GM12878 (cell line): ENCODE measurements at regions not wholly inside any gene's neighbourhood (a gene's known extent, or its start where the extent isn't known, plus 50 kb on each side); places are given as distances from the start of the nearest gene placed in this dataset.
A peak's percentile ranks its signal among the peaks of the same experiment; 100 is the strongest.

ENCODE experiments used
- ATAC-seq: fragments of 200-7000 bp; cut with Tn5 transposase; 3 replicates; pipeline ENCODE4 v1.9.1; 2020; ENCODE audit warnings: mild to moderate bottlenecking, moderate library complexity
- BruUV-seq: library from RNA; stranded (reverse); fragments of 400-500 nt; replicated peaks from 2 replicates; lab custom pipeline; 2021; lab: Mats Ljungman, UMichigan
- CTCF ChIA-PET: fragments of 300-600 bp; sonication (Branson Sonifier 250); formaldehyde crosslinking; extraction: SDS; loops from one replicate; lab custom pipeline; 2021; ENCODE audit warnings: inconsistent platforms; lab: Yijun Ruan, JAX
- POLR2A ChIA-PET: fragments of 350-600 bp; formaldehyde crosslinking; extraction: SDS; loops from one replicate; lab custom pipeline; 2021; ENCODE audit warnings: inconsistent platforms; lab: Charles Lee
- RAD21 ChIA-PET: fragments of 300-600 bp; sonication (Branson Sonifier 250); formaldehyde crosslinking; loops from one replicate; lab custom pipeline; 2023; ENCODE audit warnings: antibody characterized with exemption; ENCODE audit not compliant: unreplicated experiment; lab: Charles Lee
- SMC1A ChIA-PET: fragments of 300-600 bp; sonication (Branson Sonifier 250); formaldehyde crosslinking; loops from one replicate; lab custom pipeline; 2023; ENCODE audit not compliant: unreplicated experiment, uncharacterized antibody; lab: Charles Lee
- DNase-seq: peaks from one replicate; pipeline ENCODE4 v3.0.0-alpha.2; 2011; ENCODE audit warnings: low read depth, low spot score
- FAIRE-seq: peaks from 3 replicates; lab custom pipeline; 2011; peaks lifted over from hg19 to GRCh38; lab: Jason Lieb, UNC
- H2AFZ ChIP-seq: 2 replicates; pipeline ENCODE4 v1.6.0; 2011; ENCODE audit warnings: low read depth, low read length, control low read depth; ENCODE audit not compliant: control insufficient read depth
- H3K27ac ChIP-seq: 2 replicates; pipeline ENCODE4 v1.5.1; 2011; ENCODE audit warnings: control low read depth; ENCODE audit not compliant: control insufficient read depth, insufficient read depth
- H3K27me3 ChIP-seq, 2 experiments: replicated peaks in 1 of 2; 2 replicates each; pipeline versions ENCODE4 v1.6.0 to v1.6.1; 2011; ENCODE audit warnings: low read length in 1 of 2; ENCODE audit not compliant: control insufficient read depth in 2 of 2, insufficient read depth in 2 of 2
- H3K36me3 ChIP-seq, 2 experiments: 2 replicates each; pipeline ENCODE4 v1.5.1; 2011; ENCODE audit warnings: low read length in 1 of 2; ENCODE audit not compliant: control insufficient read depth in 2 of 2, insufficient read depth in 2 of 2
- H3K4me1 ChIP-seq: 2 replicates; pipeline ENCODE4 v1.6.1; 2011; ENCODE audit warnings: mild to moderate bottlenecking, low read length, moderate library complexity, mixed read lengths; ENCODE audit not compliant: control insufficient read depth, insufficient read depth
- H3K4me2 ChIP-seq: 2 replicates; pipeline ENCODE4 v1.6.0; 2011; ENCODE audit warnings: control low read depth; ENCODE audit not compliant: control insufficient read depth, insufficient read depth
- H3K4me3 ChIP-seq: fragments of 200-600 bp; sonication (generic); 2 replicates; pipeline ENCODE4 v1.5.1; 2016
- H3K79me2 ChIP-seq: 2 replicates; pipeline ENCODE4 v1.6.0; 2011; ENCODE audit warnings: low read length; ENCODE audit not compliant: control insufficient read depth, insufficient read depth
- H3K9ac ChIP-seq: 2 replicates; pipeline ENCODE4 v1.8.0; 2011; ENCODE audit warnings: low read length, control low read depth, mixed read lengths; ENCODE audit not compliant: control insufficient read depth, insufficient read depth
- H3K9me3 ChIP-seq: replicated peaks from 3 replicates; pipeline ENCODE4 v1.5.1; 2011; ENCODE audit warnings: mild to moderate bottlenecking, low read length; ENCODE audit not compliant: control insufficient read depth, insufficient read depth
- H4K20me1 ChIP-seq: 2 replicates; pipeline ENCODE4 v1.6.0; 2011; ENCODE audit not compliant: control insufficient read depth, insufficient read depth
- BRCA1 ChIP-seq: IDR thresholded peaks from 2 replicates; pipeline ENCODE4 v1.6.1; 2011; ENCODE audit warnings: low read depth, low read length, improper control_type of control experiment
- CBFB ChIP-seq: IDR thresholded peaks from 2 replicates; pipeline ENCODE4 v1.6.1; 2016; ENCODE audit warnings: antibody characterized with exemption, low read depth
- CHD4 ChIP-seq: fragments of 200-600 bp; sonication (generic); IDR thresholded peaks from 2 replicates; pipeline ENCODE4 v1.6.1; 2016; ENCODE audit warnings: mild to moderate bottlenecking
- CREB1 ChIP-seq: IDR thresholded peaks from 2 replicates; pipeline ENCODE4 v1.6.1; 2012; ENCODE audit warnings: low read depth, mild to moderate bottlenecking, inconsistent platforms
- ZNF622 ChIP-seq: fragments of 450-650 bp; IDR thresholded peaks from 2 replicates; pipeline ENCODE4 v1.6.1; 2017; ENCODE audit warnings: mild to moderate bottlenecking, inconsistent platforms
- WGBS: methylation state at CpG from one replicate; pipeline ENCODE4 v1.1.6; 2016; ENCODE audit warnings: low lambda C conversion rate; ENCODE audit not compliant: insufficient replicate concordance, insufficient coverage; ENCODE audit errors: missing lambda C conversion rate; 5-methylcytosine and 5-hydroxymethylcytosine counted together
- in situ Hi-C: fragments of 300-500 bp; cut with MboI; formaldehyde crosslinking; loops from 9 replicates; pipeline ENCODE4 v1.14.3; 2018; ENCODE audit warnings: mixed read lengths
- intact Hi-C: fragments of 100-400 bp; cut with micrococcal nuclease; formaldehyde crosslinking; loops from one replicate; pipeline ENCODE4 v1.14.2; 2022; ENCODE audit not compliant: unreplicated experiment
- TF ChIP-seq, protein P1 (sequence below): fragments of 450-650 bp; IDR thresholded peaks from 2 replicates; pipeline ENCODE4 v1.6.1; 2016; ENCODE audit warnings: mild to moderate bottlenecking, moderate library complexity, borderline replicate concordance
- TF ChIP-seq, protein P2 (sequence below): fragments of 450-650 bp; IDR thresholded peaks from 2 replicates; pipeline ENCODE4 v1.6.1; 2017; ENCODE audit warnings: antibody characterized with exemption, mild to moderate bottlenecking, moderate library complexity
- TF ChIP-seq, protein P3 (sequence below): IDR thresholded peaks from 2 replicates; pipeline ENCODE4 v1.6.1; 2012; ENCODE audit warnings: low read depth, low read length, improper control_type of control experiment

DNA sequence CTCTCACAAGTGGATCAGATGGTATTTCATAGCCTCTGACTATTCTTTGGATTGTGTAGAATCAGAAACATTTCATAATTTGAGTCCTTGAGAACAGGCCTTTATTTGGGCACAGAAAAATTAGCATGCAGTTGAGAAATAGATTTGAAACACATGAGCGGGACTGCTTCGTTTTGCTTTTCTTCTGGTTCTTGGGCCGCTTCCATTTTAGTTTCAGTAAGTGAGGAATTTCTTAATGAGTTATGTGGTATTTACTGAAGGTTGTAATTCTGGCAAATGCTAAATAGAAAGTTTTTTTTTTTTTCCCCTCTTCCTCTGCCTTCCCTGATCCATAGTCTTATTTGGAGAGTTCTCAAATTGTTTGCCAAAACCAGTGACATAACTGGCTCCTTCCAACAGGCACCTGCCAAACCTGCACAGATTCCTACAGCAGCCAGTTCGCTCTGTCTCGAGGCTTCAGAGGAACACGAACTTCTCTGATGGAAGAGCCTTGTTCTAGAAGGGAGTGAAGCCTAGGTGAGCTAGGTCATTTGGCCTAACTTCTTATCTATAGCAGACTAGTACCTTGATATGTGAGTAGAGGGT, 71.2 kb upstream of the SLC28A3 start:
- intact Hi-C loops (no loop called here), in situ Hi-C loops (no loop called here)
- Histone ChIP-seq H3K9me3 (no peaks in the 10 kb centered on the region), H3K9ac (no peak overlapping the region)
- no peak for TF ChIP-seq CHD4
- TF ChIP-seq, all 136 proteins: peak for 0
- Histone ChIP-seq H3K79me2 (no peaks in the 10 kb centered on the region), H3K4me2 (no peak overlapping the region), H2AFZ (no peak overlapping the region), H4K20me1 (no peaks in the 10 kb centered on the region), H3K4me3 (no peak overlapping the region), H3K27me3 (peaks cover 0 to 1% of the 10 kb centered on the region in 2 experiments; a peak in 2 of 4 replicates), H3K36me3 (no peaks in the 10 kb centered on the region), H3K27ac (no peak overlapping the region), H3K4me1 (no peaks in the 10 kb centered on the region)
- SMC1A ChIA-PET = no interaction called here
- WGBS = 49% methylated on average over 6 of the region's 6 CpGs
- POLR2A ChIA-PET = no interaction called here
- no TSS peak for BruUV-seq
- ATAC-seq = no peak
- no peak for FAIRE-seq
- RAD21 ChIA-PET = no interaction called here
- DNase-seq = no peak
- CTCF ChIA-PET = interaction anchor here (2.0 kb wide), 1 partner anchor 8 kb away, joined by 7 read pairs; no protein-coding TSS in a partner anchor

DNA sequence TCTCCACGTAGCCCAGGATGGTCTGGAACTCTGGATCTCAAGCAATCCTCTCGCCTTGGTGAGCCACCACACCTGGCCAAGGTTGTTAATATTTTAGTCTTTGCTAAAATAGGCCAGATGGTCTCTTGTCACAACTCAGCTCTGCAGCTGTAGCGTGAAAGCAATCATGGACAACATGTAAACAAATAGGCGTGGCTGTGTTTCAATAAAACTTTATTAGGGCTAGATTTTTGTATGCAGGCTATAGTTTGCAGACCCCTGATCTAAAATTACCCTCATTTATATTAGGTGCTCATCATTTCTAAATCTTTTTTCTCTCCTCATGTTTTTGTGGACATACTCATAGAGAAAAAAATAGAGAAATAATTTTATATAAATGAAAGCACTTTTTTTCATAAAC, 72.1 kb upstream of the SLC28A3 start:
- BruUV-seq = no TSS peak
- FAIRE-seq (no peak), ATAC-seq (no peak), DNase-seq (no peak)
- H2AFZ ChIP-seq = no peak overlapping the region
- no peaks in the 10 kb centered on the region for H3K79me2 ChIP-seq
- in situ Hi-C loops = no loop called here
- ChIA-PET CTCF (interaction anchor here (2.0 kb wide), 1 partner anchor 9 kb away, joined by 7 read pairs; no protein-coding TSS in a partner anchor), POLR2A (no interaction called here), SMC1A (no interaction called here), RAD21 (no interaction called here)
- H3K9ac ChIP-seq = no peak overlapping the region
- WGBS = 6% methylated on average over 4 of the region's 4 CpGs
- H4K20me1 ChIP-seq = no peaks in the 10 kb centered on the region
- H3K4me1 ChIP-seq = no peaks in the 10 kb centered on the region
- H3K4me2 ChIP-seq = no peak overlapping the region
- no peak overlapping the region for H3K27ac ChIP-seq
- peaks cover 0 to 1% of the 10 kb centered on the region in 2 experiments; a peak in 2 of 4 replicates for H3K27me3 ChIP-seq
- no peaks in the 10 kb centered on the region for H3K9me3 ChIP-seq
- no peaks in the 10 kb centered on the region for H3K36me3 ChIP-seq
- H3K4me3 ChIP-seq = no peak overlapping the region
- intact Hi-C loops = no loop called here
- no peak for TF ChIP-seq CBFB
- TF ChIP-seq CREB1 = no peak
- TF ChIP-seq, protein P1, sequence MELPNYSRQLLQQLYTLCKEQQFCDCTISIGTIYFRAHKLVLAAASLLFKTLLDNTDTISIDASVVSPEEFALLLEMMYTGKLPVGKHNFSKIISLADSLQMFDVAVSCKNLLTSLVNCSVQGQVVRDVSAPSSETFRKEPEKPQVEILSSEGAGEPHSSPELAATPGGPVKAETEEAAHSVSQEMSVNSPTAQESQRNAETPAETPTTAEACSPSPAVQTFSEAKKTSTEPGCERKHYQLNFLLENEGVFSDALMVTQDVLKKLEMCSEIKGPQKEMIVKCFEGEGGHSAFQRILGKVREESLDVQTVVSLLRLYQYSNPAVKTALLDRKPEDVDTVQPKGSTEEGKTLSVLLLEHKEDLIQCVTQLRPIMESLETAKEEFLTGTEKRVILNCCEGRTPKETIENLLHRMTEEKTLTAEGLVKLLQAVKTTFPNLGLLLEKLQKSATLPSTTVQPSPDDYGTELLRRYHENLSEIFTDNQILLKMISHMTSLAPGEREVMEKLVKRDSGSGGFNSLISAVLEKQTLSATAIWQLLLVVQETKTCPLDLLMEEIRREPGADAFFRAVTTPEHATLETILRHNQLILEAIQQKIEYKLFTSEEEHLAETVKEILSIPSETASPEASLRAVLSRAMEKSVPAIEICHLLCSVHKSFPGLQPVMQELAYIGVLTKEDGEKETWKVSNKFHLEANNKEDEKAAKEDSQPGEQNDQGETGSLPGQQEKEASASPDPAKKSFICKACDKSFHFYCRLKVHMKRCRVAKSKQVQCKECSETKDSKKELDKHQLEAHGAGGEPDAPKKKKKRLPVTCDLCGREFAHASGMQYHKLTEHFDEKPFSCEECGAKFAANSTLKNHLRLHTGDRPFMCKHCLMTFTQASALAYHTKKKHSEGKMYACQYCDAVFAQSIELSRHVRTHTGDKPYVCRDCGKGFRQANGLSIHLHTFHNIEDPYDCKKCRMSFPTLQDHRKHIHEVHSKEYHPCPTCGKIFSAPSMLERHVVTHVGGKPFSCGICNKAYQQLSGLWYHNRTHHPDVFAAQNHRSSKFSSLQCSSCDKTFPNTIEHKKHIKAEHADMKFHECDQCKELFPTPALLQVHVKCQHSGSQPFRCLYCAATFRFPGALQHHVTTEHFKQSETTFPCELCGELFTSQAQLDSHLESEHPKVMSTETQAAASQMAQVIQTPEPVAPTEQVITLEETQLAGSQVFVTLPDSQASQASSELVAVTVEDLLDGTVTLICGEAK = peak; percentile 65
- TF ChIP-seq ZNF622 = no peak
- no peak for TF ChIP-seq BRCA1
- TF ChIP-seq, protein P2, sequence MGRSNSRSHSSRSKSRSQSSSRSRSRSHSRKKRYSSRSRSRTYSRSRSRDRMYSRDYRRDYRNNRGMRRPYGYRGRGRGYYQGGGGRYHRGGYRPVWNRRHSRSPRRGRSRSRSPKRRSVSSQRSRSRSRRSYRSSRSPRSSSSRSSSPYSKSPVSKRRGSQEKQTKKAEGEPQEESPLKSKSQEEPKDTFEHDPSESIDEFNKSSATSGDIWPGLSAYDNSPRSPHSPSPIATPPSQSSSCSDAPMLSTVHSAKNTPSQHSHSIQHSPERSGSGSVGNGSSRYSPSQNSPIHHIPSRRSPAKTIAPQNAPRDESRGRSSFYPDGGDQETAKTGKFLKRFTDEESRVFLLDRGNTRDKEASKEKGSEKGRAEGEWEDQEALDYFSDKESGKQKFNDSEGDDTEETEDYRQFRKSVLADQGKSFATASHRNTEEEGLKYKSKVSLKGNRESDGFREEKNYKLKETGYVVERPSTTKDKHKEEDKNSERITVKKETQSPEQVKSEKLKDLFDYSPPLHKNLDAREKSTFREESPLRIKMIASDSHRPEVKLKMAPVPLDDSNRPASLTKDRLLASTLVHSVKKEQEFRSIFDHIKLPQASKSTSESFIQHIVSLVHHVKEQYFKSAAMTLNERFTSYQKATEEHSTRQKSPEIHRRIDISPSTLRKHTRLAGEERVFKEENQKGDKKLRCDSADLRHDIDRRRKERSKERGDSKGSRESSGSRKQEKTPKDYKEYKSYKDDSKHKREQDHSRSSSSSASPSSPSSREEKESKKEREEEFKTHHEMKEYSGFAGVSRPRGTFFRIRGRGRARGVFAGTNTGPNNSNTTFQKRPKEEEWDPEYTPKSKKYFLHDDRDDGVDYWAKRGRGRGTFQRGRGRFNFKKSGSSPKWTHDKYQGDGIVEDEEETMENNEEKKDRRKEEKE = no peak
- TF ChIP-seq, protein P3, sequence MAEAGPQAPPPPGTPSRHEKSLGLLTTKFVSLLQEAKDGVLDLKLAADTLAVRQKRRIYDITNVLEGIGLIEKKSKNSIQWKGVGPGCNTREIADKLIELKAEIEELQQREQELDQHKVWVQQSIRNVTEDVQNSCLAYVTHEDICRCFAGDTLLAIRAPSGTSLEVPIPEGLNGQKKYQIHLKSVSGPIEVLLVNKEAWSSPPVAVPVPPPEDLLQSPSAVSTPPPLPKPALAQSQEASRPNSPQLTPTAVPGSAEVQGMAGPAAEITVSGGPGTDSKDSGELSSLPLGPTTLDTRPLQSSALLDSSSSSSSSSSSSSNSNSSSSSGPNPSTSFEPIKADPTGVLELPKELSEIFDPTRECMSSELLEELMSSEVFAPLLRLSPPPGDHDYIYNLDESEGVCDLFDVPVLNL = no peak
